LoVo (cell line): ENCODE measurements at regions not wholly inside any gene's neighbourhood (a gene's known extent, or its start where the extent isn't known, plus 50 kb on each side); places are given as distances from the start of the nearest gene placed in this dataset.

ENCODE experiments used
- DNase-seq: peaks from one replicate; pipeline ENCODE4 v3.0.0-alpha.2; 2016; ENCODE audit warnings: low spot score

DNA sequence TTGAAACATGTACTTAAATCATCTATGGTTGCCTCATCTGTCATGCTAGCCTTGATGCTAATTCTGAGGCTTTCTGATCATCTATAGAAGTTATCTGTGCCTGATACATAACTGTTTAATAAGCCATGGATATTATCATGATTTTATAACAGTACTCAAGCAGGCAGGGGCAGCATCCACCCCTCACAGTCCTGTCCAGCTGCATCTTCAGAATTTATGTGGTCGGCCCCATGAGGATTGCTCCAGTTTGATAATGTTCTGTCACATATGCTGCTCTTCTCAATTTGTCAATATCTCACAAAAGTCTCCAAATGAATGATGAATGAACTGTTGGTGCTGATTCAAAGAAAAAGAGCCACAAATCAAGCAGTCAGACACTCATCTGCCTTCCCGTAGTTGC lies 335.1 kb upstream of the POM121L12 start:
- DNase-seq, result no peak

DNA sequence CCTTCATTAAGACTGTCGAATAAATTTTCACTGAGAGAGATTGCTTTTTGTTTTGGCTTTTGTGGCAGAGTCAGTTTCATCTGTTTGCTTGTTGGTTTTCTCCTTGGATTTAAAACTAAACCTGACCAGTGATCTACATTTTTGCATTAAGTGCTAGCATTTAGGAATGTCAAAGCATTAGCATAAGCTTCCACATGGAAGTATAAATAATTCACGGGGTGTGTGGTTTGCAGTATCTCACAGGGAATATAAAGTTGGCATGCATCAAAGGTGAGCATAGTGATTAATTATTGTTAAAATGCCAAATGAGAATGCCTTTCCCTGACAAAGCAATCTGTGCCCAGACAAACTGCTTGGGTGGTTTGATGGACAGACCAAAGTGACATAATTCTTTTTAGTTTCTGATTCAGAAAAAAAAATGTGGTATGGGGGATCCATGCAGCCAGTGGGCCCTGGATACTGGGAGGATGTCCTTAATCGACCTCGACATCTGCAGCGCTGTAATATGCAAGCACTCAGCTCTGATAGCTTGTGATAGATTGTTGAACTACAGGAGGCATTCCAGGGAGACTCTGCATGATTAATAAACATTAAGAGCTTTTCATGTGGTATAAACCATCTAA lies 339.3 kb upstream of the POM121L12 start:
- DNase-seq, result no peak

DNA sequence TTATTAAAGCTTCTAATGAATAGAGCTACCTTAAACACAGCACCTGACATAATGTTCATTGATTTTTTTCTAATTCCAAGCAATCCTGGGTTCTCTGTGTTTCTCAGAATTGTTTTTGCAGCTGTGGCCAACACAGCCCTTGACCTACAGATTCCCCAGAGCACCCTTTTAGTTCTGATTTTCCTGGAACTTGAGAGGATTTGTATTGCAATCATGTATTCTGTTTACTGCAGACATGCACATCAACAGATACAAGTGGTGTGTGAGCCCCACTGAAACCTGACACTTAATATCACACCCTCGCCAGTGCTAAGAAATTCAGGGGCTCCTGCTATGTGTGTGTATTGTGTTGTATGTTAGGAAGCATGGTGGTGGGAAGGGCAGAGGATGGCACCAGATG lies 344.2 kb upstream of the POM121L12 start:
- DNase-seq, result no peak

DNA sequence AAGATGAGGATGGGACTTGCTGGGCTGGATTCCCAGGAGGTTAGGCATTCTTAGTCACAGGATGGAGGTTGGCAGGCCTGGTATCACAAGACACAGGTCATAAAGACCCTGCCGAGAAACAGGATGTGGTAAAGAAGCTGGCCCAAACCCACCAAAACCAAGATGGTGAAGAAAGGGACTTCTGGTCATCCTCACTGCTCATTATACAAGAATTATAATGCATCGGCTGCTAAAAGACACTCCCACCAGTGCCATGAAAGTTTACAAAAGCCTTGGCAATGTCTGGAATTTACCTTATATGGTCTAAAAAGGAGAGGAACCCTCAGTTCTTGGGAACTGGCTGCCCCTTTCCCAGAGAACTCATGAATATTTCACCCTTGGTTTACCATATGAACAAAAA lies 345.5 kb upstream of the POM121L12 start:
- DNase-seq, result no peak

DNA sequence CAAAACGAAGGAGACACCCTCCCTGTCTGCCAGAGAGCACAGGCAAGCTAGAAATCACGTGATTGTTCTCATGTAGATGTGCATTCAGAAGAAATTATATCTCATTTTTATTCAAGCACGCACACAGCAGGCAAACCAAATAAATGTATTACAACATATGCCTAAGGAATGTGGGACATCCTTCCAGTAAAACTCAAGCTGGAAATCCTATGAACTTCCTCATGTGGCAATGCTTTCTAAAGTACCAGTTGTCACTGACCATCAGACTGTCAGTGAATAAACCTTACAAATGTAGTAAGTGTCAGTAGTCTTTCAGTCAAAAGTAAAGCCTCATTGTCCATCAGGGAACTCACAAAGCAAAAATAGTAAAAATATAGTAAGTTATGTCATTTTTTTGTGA lies 350.1 kb upstream of the POM121L12 start:
- DNase-seq, result no peak

DNA sequence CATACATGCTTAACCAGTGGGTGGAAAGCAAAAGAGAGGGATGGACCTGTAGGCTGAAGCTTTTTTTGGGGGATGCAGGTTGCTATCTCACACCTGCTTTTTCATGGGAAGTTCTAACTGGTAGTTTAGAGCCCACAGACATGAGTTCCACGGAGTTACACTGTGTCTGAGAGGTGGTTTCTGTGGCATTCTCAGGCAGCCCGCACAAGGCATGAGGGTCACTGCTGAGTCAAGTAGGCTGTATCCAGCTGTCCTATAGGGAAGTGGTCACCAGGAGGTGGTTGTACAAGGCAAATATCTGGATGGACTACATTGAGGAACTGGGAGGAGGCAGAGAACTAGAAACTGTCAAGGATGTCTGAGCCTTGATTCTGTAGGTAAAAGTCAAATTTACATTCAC lies 351.0 kb upstream of the POM121L12 start:
- no peak for DNase-seq

DNA sequence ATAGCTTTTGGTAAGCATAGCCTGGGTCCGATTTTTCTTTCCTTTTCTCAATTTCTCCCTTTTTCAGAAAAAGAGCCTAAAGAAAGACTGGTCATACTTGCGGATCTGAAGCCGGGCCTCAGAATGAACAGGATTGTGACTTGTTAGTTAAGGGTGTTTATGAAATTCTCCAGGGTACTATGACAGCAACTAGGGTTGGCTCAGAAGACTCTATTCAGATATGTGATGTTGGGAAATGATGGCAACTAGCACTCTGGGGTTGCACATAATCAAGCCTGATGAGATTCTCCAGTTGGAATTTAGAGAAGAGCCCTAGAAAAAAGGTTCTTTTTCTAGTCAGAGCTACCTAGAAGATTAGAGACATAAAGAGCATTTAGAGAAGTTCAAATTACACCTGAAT lies 352.4 kb upstream of the POM121L12 start:
- DNase-seq, result no peak

DNA sequence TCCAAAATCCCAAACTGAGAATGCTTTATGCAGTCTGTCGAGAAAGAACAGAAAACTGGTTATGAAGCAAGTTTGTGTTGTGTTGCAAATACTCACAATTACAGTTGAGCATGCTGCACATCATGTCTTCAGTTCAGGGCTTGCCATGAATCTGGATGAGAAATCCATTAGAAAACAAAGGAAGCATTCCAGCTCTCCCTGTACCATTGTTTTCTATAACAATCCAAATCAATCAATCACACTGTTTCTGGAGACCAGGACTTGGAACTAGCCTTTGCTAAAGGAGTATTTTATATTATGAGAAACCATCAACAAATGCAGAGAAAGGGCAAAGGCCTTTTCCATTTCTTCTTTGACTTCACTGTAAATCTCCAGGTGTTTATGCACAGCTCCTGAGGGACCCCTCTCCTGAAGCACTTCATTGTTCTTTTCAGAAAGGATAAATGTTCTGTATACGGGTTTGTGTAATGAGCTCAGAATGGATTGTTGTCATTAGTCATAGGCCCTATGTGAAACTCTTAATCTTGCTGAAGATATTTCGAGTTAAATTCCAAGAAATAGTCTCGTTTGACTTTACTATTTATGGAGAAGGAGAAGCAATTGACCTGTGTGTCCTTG lies 364.7 kb upstream of the POM121L12 start:
- DNase-seq, result no peak

DNA sequence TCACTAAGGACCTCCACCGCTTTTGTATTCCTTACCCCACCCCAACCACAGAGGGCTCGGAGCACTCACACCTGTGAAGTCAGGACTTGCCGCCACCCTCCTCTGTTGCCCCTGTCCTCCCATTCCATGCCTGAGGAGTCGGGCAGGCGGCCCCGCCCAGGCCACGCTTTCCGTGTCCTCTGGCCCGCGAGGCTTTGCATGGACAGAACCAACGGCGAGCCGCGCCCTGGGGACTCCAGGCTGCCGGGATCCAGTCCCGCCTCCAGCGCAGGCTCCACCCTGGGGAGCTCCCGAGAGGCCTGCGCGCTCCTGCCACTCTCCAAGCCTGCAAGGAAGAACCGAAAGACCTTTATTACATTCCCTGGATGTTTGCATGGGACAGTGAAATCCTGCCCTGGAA lies 366.4 kb upstream of the POM121L12 start:
- DNase-seq, result no peak

DNA sequence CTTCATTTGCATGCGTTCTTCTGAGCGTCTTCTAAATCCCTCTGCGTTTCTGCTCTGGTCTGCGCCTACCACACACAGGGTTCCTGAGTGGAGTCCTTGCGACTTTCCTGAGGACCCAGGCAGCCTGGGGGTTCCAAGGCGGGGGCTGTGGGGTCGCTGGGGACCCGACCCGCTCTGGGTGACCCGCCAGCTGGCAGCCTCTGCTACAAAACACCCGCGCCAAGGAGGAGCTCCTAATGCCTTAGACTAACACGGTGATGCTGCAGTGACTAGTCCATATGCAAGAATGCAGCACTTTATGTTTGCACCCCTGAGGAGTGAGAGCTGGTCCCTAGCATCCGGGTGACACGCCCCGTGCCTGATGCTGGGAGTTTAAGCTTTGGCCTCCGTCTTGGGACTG lies 367.0 kb upstream of the POM121L12 start:
- no peak for DNase-seq

DNA sequence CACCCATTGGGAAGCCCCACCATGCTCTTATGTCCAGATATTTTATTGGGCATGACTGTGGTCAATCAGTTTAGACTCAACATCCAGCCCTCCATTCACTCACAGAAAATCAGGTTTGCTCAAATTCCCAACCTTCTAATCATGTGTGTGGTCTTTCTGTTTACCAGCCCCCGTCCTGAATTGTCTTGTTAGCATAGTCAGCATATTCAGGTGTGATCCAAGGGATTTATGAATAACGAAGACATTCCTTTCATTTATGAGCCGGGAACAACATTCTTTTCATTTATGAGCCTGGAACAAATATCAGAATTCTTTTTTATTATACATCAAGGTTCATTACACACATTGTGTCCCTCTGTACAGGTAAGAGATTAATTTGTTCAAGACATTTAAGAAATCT lies 376.3 kb upstream of the POM121L12 start:
- DNase-seq, result no peak

DNA sequence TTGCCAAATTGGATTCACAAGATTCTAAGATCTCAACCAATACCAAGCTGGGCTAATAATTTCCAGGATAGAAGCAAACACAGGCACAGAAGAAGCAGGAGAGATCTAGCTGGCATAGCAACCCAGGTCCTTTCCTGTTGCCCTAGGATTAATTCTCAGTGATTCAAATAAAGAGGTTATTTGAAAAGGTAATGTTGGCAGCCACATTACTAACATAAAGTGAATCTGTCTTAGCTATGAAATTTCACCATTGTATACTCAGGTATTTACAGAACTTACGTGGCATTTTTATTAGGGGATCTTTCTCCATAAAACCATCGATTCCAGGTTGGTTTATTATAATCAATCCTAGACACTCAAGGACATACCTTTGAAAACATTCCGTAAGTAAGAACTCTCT lies 379.3 kb upstream of the POM121L12 start:
- no peak for DNase-seq

DNA sequence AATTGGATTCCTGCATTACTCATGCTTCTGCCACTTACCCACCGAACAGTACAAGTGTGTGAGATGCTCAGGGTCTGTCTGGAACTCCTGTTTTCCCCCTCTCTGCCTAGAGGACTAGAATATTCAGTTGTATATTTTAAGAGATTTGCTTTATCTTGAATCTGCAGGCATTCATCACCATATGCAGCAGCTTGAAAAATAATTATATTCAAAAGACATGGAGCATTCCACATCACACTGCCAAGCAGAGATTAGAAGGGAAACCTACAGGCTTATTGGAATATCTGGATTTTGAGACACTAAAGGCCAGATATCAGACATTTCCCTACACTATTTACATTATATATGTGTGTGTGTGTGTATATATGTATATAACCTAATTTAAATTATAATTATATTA lies 382.8 kb upstream of the POM121L12 start:
- DNase-seq, result no peak

DNA sequence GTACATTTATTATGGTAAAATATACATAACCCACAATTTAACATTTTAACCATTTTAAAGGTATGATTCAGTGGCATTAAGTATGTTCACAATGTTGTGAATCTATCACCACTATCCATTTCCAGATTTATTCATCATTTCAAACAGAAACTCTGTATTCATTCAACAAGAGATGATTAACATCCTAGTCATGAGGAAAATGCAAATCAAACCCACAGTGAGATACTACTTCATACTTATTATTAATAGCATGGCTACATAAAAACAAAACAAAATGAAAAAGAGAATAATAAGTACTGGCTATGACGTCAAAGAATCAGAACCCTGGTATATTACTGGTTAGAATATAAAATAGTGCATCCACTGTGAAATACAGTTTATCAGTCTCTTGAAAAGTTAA lies 386.6 kb upstream of the POM121L12 start:
- DNase-seq, result no peak

DNA sequence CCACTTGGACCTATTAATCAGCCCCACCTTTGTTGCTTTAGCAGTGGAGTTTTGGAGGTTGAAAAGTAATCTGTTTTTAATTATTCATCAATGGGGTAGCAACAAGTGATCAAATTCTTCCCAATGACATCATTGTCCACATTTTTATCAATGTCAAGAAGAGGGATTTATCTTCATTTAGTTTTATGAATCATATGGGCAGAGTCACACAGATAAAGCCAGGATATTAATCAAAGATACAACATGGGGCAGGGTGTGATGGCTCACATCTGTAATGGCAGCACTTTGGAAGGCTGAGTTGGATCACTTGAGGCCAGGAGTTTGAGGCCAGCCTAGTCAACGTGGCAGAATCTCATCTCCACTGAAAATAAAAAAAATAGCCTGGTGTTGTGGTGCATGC lies 388.4 kb upstream of the POM121L12 start:
- DNase-seq, result no peak

DNA sequence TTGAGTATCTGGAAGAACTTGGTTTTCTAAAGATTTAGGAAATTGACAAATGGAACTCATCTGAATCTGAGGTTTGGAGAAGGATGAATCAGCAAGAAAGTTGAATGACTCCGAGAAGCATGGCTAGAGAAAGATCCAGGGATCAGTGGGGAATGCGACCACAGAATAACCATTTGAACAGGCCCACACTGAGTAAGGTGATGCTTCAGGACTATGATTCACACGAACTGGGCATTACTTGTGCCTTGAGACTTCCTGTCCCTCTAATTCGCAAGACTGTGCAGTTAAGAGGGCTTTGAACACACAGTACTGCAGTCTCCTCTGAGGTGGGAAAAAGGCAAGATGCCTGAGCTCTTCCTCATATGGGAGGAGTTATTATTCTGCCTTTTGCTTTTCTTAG lies 395.5 kb upstream of the POM121L12 start:
- DNase-seq, result no peak

DNA sequence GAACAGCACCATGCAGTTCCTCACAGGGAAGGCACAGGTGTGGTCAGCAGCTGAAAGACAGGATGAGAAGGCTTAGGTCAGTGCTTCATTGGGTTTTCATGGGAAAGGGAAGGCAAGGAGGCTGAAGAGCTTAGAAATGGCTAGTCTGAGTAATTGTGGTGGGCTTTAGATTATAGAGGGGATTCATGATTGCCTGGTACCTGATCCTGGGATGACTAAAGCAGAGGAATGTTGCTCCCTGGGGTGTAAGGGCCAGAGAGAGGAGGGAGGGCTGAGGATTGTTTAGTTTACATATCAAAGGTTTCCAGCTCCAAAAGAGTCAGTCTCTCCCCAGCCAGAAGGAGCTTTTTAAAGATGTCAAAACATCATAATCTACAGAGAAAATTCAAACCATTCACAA lies 396.3 kb upstream of the POM121L12 start:
- DNase-seq, result no peak

DNA sequence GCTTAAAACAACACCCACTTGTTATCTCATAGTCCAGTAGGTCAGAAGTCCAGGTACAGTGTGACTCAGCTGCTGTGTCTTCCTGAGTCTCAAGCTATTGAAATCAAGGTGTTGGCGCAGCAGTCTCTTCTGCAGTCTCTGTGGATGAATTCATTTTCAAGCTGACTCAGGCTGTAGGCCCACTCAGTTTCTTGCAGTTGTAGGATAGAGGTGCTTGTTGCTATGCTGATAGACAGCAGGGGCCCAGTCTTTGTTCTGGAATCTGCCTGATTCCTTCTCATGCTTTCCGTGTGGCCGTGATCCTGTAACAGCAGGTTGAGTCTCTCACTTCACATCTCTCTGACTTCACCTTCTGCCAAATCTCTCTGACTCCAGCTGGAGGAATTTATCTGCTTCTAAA lies 400.4 kb upstream of the POM121L12 start:
- DNase-seq, result no peak

DNA sequence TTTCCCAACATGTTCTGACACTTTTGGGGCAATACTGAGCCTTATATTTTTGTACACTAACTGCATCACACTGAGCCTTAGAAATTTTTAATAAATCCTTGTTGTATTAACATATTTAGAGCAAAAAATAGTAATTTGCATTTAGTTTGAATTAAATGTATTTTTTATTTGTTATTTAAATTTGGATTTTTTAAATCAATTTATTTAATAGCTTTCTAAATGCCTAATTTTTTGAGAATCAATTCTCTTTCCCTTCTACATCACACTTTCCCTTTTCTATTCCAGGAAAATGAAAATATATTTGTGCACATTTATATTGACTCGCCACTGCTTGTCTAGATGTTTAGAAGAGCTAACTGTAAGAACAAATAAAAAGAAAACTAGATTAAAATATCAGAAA lies 414.6 kb upstream of the POM121L12 start:
- no peak for DNase-seq

DNA sequence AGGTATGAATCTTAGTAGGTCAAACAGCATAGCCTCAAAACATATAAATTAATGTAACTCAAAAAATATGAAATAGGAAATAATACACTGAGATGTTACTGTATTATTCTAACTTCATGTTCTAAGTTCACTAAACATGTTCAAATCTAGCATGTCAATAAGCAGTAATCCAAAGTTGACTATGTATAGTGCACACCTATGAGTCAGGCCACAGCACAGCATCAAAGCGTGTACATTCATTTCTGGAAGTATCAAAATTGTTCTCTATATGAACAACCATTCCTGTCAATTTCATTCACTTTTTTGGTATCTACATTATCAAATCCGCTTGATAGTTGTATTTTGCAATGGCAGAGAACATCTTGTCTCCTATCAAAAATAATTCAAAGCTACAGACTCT lies 418.9 kb upstream of the POM121L12 start:
- no peak for DNase-seq

DNA sequence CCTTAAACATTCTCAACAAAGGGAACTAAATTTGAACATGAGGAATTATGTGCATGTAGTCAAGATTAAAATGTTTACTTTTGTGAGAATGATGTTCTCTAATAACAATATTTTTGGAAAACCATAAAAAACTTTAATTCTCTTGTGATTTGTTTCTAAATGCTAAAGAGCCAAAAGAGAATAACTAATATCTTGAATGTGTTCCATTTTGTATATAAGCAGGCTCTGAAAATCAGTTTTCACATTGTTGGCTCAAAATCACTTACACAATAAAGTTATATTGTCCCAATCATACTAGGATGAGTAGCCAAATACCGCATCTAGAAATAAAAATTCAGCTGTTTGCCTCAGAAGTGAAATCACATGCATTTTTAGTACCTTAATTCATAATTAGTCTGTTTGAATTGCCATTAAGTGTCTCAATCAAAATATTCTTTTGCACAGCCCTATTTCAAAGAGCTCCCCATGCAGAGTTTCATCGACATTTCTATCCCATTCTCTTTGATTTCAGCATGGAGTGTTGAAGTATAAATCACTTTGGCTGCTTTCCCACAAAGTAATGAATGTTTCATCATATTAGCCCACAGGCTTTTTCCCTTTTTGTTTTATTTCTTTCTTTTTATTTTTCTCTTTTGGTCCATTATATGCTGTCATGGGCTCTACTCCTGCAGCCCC lies 420.3 kb upstream of the POM121L12 start:
- DNase-seq, result no peak

DNA sequence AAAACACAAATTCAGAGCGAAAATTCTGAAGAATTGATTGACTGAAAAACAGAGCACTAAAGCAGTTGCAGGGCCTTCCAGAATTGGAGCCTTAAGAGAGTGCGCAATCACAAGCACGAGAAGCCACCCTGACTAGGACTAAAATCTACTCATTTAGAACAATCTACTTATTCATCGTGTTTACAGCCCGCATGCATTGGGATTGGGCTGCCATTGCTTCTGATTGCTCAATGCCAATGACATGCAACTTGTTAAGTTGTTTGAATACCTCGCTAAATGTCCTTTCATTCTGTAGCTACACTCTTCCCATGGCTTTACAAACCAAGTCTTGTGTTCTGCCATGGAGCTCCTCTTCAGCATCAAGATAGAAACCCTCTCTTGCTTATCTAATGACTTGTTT lies 425.9 kb upstream of the POM121L12 start:
- no peak for DNase-seq

DNA sequence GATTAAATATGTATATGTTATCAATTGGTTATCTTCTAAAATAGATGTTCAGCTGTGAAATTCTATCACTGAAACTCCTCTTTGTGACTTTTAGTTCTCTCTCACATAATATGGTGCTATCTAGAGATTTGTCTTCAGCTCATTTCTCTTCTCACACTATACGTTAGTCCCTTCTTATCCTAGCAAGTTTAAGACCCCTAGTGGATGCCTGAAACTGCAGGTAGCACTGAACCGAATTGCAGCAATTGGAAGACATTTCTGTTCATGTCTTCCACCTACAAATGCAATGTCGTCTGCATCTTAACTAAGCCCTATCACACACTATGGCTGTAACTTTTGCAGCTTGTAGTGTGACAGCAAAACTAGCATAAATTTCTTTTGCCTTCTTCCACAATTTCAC lies 442.7 kb upstream of the POM121L12 start:
- DNase-seq, result no peak

DNA sequence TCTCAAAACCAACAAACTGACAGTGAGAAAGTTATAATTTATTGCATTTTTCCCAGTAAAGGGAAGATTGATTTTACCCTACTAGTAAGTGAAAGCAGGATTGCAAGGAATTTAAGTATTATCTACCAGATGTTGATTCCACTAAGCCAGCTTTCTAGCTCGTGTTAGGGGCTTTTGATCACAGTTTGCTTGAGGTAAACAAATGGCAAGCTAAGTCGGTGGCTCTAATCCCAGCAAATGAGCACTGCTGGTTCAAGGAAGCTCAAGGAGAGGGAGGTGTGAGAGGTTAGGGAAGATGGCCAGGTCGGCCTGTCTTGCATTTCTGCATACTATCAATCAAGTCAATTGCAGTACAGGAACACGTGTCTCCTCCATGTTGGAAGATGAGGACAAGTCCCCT lies 448.7 kb upstream of the POM121L12 start:
- DNase-seq, result no peak
